MCF 10A (cell line): ENCODE measurements at regions not wholly inside any gene's neighbourhood (a gene's known extent, or its start where the extent isn't known, plus 50 kb on each side); places are given as distances from the start of the nearest gene placed in this dataset.

Experiments used
- BruUV-seq: library from RNA; stranded (reverse); fragments of 400-500 nt; replicated peaks from 2 replicates; lab custom pipeline; 2021; lab: Mats Ljungman, UMichigan
- CTCF ChIA-PET: fragments of 300-600 bp; sonication (Branson Sonifier 250); formaldehyde crosslinking; extraction: SDS; loops from one replicate; lab custom pipeline; 2021; ENCODE audit warnings: antibody characterized with exemption, inconsistent platforms; lab: Yijun Ruan, JAX
- POLR2A ChIA-PET: fragments of 300-600, 350-650 bp; sonication (Branson Sonifier 250); formaldehyde crosslinking; extraction: SDS; loops from one replicate; lab custom pipeline; 2020; ENCODE audit warnings: antibody characterized with exemption, inconsistent platforms; lab: Yijun Ruan, JAX
- DNase-seq: peaks from one replicate; pipeline ENCODE4 v3.0.0-alpha.2; 2018; ENCODE audit not compliant: unreplicated experiment
- H3K27ac Mint-ChIP-seq: one replicate; pipeline ENCODE4 v1.8.0; 2022; ENCODE audit warnings: mild to moderate bottlenecking, low read depth, mixed read lengths; ENCODE audit not compliant: unreplicated experiment
- H3K27me3 Mint-ChIP-seq: one replicate; pipeline ENCODE4 v1.8.0; 2022; ENCODE audit warnings: mixed read lengths; ENCODE audit not compliant: insufficient read depth, unreplicated experiment
- H3K36me3 Mint-ChIP-seq: one replicate; pipeline ENCODE4 v1.8.0; 2022; ENCODE audit warnings: mild to moderate bottlenecking, moderate library complexity, mixed read lengths; ENCODE audit not compliant: insufficient read depth, unreplicated experiment
- H3K4me1 Mint-ChIP-seq: one replicate; pipeline ENCODE4 v1.8.0; 2022; ENCODE audit warnings: mixed read lengths; ENCODE audit not compliant: insufficient read depth, unreplicated experiment
- H3K4me3 Mint-ChIP-seq: one replicate; pipeline ENCODE4 v1.8.0; 2022; ENCODE audit warnings: mild to moderate bottlenecking, moderate library complexity, mixed read lengths; ENCODE audit not compliant: unreplicated experiment
- H3K9me3 Mint-ChIP-seq: one replicate; pipeline ENCODE4 v1.8.0; 2022; ENCODE audit warnings: mixed read lengths; ENCODE audit not compliant: unreplicated experiment
- intact Hi-C: fragments of 100-400 bp; cut with micrococcal nuclease; formaldehyde crosslinking; loops from 2 replicates; pipeline ENCODE4 v1.14.1; 2022
- TF ChIP-seq, protein P1 (sequence below): fragments of 200-600 bp; IDR thresholded peaks from one replicate; pipeline ENCODE4 v1.8.0; 2022; ENCODE audit warnings: antibody characterized with exemption, mild to moderate bottlenecking; ENCODE audit not compliant: unreplicated experiment

DNA sequence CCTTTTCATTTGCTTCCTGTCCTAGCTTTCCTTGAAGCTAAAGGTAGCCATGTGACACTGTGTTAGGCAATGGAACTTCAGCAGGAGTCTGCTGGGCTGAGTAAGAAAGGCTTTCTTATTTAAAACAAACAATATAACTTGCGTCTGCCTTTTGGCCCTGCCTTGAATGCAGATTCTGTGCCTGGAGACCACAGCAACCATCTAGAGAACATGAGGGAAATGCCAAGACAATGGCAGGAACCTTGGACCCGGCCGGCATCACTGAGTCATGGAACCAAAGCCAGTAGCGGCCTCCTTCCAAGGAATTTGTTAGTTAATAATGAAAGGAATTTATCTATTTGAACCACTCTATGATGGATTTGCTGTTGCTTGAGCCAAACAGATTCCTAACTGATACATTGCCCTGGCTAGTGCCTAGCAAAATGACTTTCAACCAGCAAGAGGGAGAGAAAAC is 207.5 kb upstream of the EPHA4 start:
- TF ChIP-seq, protein P1, sequence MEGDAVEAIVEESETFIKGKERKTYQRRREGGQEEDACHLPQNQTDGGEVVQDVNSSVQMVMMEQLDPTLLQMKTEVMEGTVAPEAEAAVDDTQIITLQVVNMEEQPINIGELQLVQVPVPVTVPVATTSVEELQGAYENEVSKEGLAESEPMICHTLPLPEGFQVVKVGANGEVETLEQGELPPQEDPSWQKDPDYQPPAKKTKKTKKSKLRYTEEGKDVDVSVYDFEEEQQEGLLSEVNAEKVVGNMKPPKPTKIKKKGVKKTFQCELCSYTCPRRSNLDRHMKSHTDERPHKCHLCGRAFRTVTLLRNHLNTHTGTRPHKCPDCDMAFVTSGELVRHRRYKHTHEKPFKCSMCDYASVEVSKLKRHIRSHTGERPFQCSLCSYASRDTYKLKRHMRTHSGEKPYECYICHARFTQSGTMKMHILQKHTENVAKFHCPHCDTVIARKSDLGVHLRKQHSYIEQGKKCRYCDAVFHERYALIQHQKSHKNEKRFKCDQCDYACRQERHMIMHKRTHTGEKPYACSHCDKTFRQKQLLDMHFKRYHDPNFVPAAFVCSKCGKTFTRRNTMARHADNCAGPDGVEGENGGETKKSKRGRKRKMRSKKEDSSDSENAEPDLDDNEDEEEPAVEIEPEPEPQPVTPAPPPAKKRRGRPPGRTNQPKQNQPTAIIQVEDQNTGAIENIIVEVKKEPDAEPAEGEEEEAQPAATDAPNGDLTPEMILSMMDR, result no peak
- Mint-ChIP-seq H3K9me3 (no peaks in the 10 kb centered on the region), H3K36me3 (no peaks in the 10 kb centered on the region), H3K4me1 (no peaks in the 10 kb centered on the region), H3K27ac (peak overlapping the region; percentile 10), H3K27me3 (no peaks in the 10 kb centered on the region), H3K4me3 (no peak overlapping the region)
- POLR2A ChIA-PET, result no interaction called here
- CTCF ChIA-PET, result interaction anchor here (0.6 kb wide), 1 partner anchor 25 kb away, joined by 3 read pairs; no protein-coding TSS in a partner anchor
- BruUV-seq, result no TSS peak
- DNase-seq, result peak; percentile 9
- intact Hi-C loops, result no loop called here

DNA sequence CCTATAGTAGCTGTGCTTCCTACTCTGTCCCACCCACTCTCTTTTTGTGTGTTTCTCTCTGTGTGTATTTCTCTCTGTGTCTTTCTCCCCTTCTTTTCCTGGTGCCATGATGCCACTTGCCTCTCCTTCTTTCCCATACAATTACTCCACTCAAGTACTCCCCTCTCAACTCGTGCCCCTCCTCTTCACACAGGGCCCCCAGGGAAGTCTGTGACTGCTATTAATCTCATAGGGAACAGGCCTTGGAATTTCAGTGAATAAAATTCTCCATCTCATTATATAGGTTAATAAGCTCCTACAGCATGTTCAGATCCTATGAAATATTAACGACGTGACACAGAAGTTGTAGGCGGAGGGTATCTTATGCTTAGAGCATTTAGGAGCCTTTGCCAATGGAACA is 205.9 kb upstream of the EPHA4 start:
- TF ChIP-seq, protein P1, result no peak
- no peaks in the 10 kb centered on the region for H3K9me3 Mint-ChIP-seq
- intact Hi-C loops, result no loop called here

DNA sequence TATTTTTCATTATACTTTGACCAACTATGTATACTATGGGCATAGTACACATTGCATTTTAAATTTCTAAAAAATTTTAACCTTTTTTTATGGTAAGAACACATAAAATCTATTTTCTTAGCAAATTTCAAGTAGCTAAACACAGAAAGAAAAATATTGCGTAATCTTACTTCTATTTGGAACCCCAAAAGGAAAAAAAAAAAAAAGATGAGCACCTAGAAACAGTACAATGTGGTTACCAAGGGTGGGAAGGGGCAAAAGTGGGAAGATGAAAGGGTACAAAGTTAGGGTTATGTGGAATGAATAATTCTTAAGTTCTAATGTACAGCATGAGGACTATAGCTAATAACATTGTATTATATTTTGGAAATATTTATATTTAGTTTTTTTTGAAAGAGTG is 205.0 kb upstream of the EPHA4 start:
- no TSS peak for BruUV-seq
- ChIA-PET POLR2A (interaction anchor here (0.5 kb wide), 1 partner anchor 855 kb away, joined by 3 read pairs; no protein-coding TSS in a partner anchor), CTCF (interaction anchor here (1.1 kb wide), 1 partner anchor 87 kb away, joined by 3 read pairs; no protein-coding TSS in a partner anchor)
- no peaks in the 10 kb centered on the region for H3K9me3 Mint-ChIP-seq
- H3K27ac Mint-ChIP-seq, result no peak overlapping the region
- no peaks in the 10 kb centered on the region for H3K27me3 Mint-ChIP-seq
- DNase-seq, result no peak
- no peaks in the 10 kb centered on the region for H3K4me1 Mint-ChIP-seq
- intact Hi-C loops, result no loop called here
- TF ChIP-seq, protein P1, result no peak
- H3K4me3 Mint-ChIP-seq, result no peak overlapping the region
- no peaks in the 10 kb centered on the region for H3K36me3 Mint-ChIP-seq

More for the DNA sequence above, 205.9 kb upstream of the EPHA4 start:
- no TSS peak for BruUV-seq
- H3K36me3 Mint-ChIP-seq, result no peaks in the 10 kb centered on the region
- DNase-seq, result no peak
- CTCF ChIA-PET, result interaction anchor here (0.6 to 0.7 kb wide), 2 partner anchors 25 to 79 kb away, joined by 3 to 5 read pairs; no protein-coding TSS in a partner anchor
- POLR2A ChIA-PET, result interaction anchor here (0.5 to 0.9 kb wide), 3 partner anchors 10 to 508 kb away, joined by 3 read pairs; no protein-coding TSS in a partner anchor
- H3K4me3 Mint-ChIP-seq, result no peak overlapping the region
- no peaks in the 10 kb centered on the region for H3K27me3 Mint-ChIP-seq
- H3K4me1 Mint-ChIP-seq, result no peaks in the 10 kb centered on the region
- H3K27ac Mint-ChIP-seq, result no peak overlapping the region

DNA sequence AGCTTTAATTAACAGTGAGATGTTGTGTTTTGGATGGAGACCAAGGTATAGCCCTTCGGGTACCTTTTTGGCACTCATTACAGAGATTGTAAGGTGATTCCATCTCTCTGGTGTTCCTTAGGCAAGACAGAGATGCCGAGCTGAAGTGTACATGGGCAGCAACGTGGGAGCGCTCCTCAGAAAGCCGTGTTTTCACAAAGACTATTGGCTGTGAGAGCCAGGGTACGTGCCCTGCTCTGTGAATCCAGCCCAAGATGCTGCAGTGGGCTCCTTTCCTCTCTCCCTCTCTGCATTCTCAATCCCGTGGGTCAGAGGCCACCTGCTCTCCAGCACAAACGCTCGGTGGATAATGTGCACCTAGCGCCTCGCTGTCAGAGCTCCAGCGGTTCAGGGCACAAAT is 203.0 kb upstream of the EPHA4 start:
- no TSS peak for BruUV-seq
- TF ChIP-seq, protein P1, result no peak

More for the DNA sequence above, 203.0 kb upstream of the EPHA4 start:
- H3K9me3 Mint-ChIP-seq, result no peaks in the 10 kb centered on the region
- CTCF ChIA-PET, result no interaction called here
- no peaks in the 10 kb centered on the region for H3K27me3 Mint-ChIP-seq
- H3K4me3 Mint-ChIP-seq, result no peak overlapping the region
- intact Hi-C loops, result no loop called here
- no peaks in the 10 kb centered on the region for H3K36me3 Mint-ChIP-seq
- no peaks in the 10 kb centered on the region for H3K4me1 Mint-ChIP-seq
- POLR2A ChIA-PET, result no interaction called here
- DNase-seq, result no peak
- H3K27ac Mint-ChIP-seq, result no peak overlapping the region
